Inflammatory macrophage treated with lipopolysaccharide for 4 hours (primary cell): ENCODE measurements at regions not wholly inside any gene's neighbourhood (a gene's known extent, or its start where the extent isn't known, plus 50 kb on each side); places are given as distances from the start of the nearest gene placed in this dataset.
"Not testable (repeated sequence)": the region's sequence is repeated elsewhere in the genome, so short reads cannot be mapped to it uniquely, and the experiment has no call there.

ENCODE experiments used
- DNase-seq: peaks from one replicate; pipeline ENCODE4 v3.0.0-alpha.2; 2020

- DNase-seq = not testable (repeated sequence)
Measured at GRCh38 chr12:112712751-112713150, 78.8 kb upstream of the RPH3A start.

GRCh38 chr12:112713471-112713870 is 78.1 kb upstream of the RPH3A start:
- no peak for DNase-seq

- DNase-seq = no peak
Measured at GRCh38 chr12:112714166-112714710, 77.3 kb upstream of the RPH3A start.

- peak; percentile 2 for DNase-seq
Measured at GRCh38 chr12:112716099-112717093, 75.2 kb upstream of the RPH3A start.

- DNase-seq = no peak
Measured at GRCh38 chr12:112728864-112729263, 62.7 kb upstream of the RPH3A start.

- DNase-seq = no peak
Measured at GRCh38 chr12:112734859-112735695, 56.5 kb upstream of the RPH3A start.

GRCh38 chr12:112738531-112738930 is 53.0 kb upstream of the RPH3A start:
- no peak for DNase-seq

- DNase-seq = no peak
Measured at GRCh38 chr12:112740387-112740934, 51.1 kb upstream of the RPH3A start.

GRCh38 chr12:112741106-112741505 is 50.4 kb upstream of the RPH3A start:
- DNase-seq = no peak
